ENCODE measurements at regions not wholly inside any gene's neighbourhood (a gene's known extent, or its start where the extent isn't known, plus 50 kb on each side); places are given as distances from the start of the nearest gene placed in this dataset.

GRCh38 chr4:37101686-37102085 lies 142.9 kb upstream of the NWD2 start:
- no peak for DNase-seq

- no peak for DNase-seq
Measured at GRCh38 chr4:37109756-37110155, 134.8 kb upstream of the NWD2 start.

- DNase-seq = no peak
Measured at GRCh38 chr4:37124800-37125199, 119.7 kb upstream of the NWD2 start.

- no peak for DNase-seq
Measured at GRCh38 chr4:37126051-37126450, 118.5 kb upstream of the NWD2 start.

GRCh38 chr4:37130465-37130864 lies 114.1 kb upstream of the NWD2 start:
- no peak for DNase-seq

GRCh38 chr4:37132351-37132974 lies 112.1 kb upstream of the NWD2 start:
- no peak for DNase-seq

GRCh38 chr4:37132975-37133360 lies 111.6 kb upstream of the NWD2 start:
- DNase-seq = no peak

GRCh38 chr4:37138019-37138653 lies 106.4 kb upstream of the NWD2 start:
- no peak for DNase-seq

- no peak for DNase-seq
Measured at GRCh38 chr4:37138789-37139188, 105.8 kb upstream of the NWD2 start.

GRCh38 chr4:37139987-37140386 lies 104.6 kb upstream of the NWD2 start:
- no peak for DNase-seq

- no peak for DNase-seq
Measured at GRCh38 chr4:37146260-37146659, 98.3 kb upstream of the NWD2 start.

- no peak for DNase-seq
Measured at GRCh38 chr4:37157476-37158167, 86.9 kb upstream of the NWD2 start.

GRCh38 chr4:37160653-37161052 lies 83.9 kb upstream of the NWD2 start:
- DNase-seq = no peak

- no peak for DNase-seq
Measured at GRCh38 chr4:37165844-37166243, 78.7 kb upstream of the NWD2 start.

- no peak for DNase-seq
Measured at GRCh38 chr4:37169956-37170355, 74.6 kb upstream of the NWD2 start.

- no peak for DNase-seq
Measured at GRCh38 chr4:37188100-37188499, 56.4 kb upstream of the NWD2 start.

Measured in fibroblast of skin of abdomen (primary cell).